ENCODE measurements at regions not wholly inside any gene's neighbourhood (a gene's known extent, or its start where the extent isn't known, plus 50 kb on each side); places are given as distances from the start of the nearest gene placed in this dataset.

GRCh38 chr3:18635215-18635614, 210.1 kb upstream of the SATB1 start (continued):
- TF ChIP-seq, protein P1, sequence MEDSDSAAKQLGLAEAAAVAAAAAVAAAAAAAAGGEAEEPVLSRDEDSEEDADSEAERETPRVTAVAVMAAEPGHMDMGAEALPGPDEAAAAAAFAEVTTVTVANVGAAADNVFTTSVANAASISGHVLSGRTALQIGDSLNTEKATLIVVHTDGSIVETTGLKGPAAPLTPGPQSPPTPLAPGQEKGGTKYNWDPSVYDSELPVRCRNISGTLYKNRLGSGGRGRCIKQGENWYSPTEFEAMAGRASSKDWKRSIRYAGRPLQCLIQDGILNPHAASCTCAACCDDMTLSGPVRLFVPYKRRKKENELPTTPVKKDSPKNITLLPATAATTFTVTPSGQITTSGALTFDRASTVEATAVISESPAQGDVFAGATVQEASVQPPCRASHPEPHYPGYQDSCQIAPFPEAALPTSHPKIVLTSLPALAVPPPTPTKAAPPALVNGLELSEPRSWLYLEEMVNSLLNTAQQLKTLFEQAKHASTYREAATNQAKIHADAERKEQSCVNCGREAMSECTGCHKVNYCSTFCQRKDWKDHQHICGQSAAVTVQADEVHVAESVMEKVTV (CRISPR knock-in tag; IDR thresholded peaks at IDR 0.05), result no peak
- TF ChIP-seq FOXA3 (CRISPR knock-in tag; conservative IDR thresholded peaks at IDR 0.05 in 1 of 2, IDR thresholded peaks at IDR 0.05 in 1 of 2) (no peak), NCOA2 (IDR thresholded peaks at IDR 0.05; ENCODE audit: partially characterized antibody in 2 of 2) (no peak)

GRCh38 chr3:18634461-18634860, 209.3 kb upstream of the SATB1 start:
- CTCF ChIA-PET (ENCODE audit: low intra/inter-chr PET ratio), result no interaction called here
- 1% methylated on average over 6 of the region's 6 CpGs for WGBS (ENCODE audit: insufficient coverage, low coverage, missing lambda C conversion rate)
- BruUV-seq (replicated peaks), result no TSS peak
- no peak for FAIRE-seq
- no peaks in the 10 kb centered on the region for H3K79me2 ChIP-seq (ENCODE audit: control insufficient read depth, insufficient read depth, low read length)
- no peak overlapping the region for H3K4me3 ChIP-seq
- no peak overlapping the region for H3K9ac ChIP-seq (ENCODE audit: insufficient read depth in 1 of 2, low read depth in 2 of 2, low read length in 2 of 2)
- H3K4me2 ChIP-seq (ENCODE audit: insufficient read depth, low read length), result no peak overlapping the region
- no peaks in the 10 kb centered on the region for H3K9me1 ChIP-seq (ENCODE audit: control insufficient read depth, insufficient read depth, low read length)
- POLR2A ChIA-PET, result no interaction called here
- H3K27ac ChIP-seq (ENCODE audit: extremely low read depth, low read depth, low read length), result no peak overlapping the region
- no peak overlapping the region for H2AFZ ChIP-seq (ENCODE audit: low read depth, low read length)
- no peak for ATAC-seq
- intact Hi-C loops (cut with micrococcal nuclease), result no loop called here
- H3K36me3 ChIP-seq (ENCODE audit: control insufficient read depth, insufficient read depth, low read length), result no peaks in the 10 kb centered on the region
- no peaks in the 10 kb centered on the region for H3K4me1 ChIP-seq (replicated peaks in 1 of 2; ENCODE audit: control insufficient read depth in 2 of 2, insufficient read depth in 2 of 2, low read length in 2 of 2)
- in situ Hi-C loops (cut with MboI), result no loop called here
- DNase-seq (ENCODE audit: extremely low read depth in 1 of 4, low spot score in 3 of 4), result no peak
- no peaks in the 10 kb centered on the region for H3K9me3 ChIP-seq (replicated peaks; ENCODE audit: control insufficient read depth, insufficient read depth, low read depth, low read length)
- H3K27me3 ChIP-seq (ENCODE audit: control insufficient read depth in 2 of 2, insufficient read depth in 2 of 2, low read length in 2 of 2), result no peaks in the 10 kb centered on the region
- no peaks in the 10 kb centered on the region for H4K20me1 ChIP-seq (replicated peaks; ENCODE audit: control insufficient read depth, insufficient read depth, low read length)
- TF ChIP-seq ZNF76 (CRISPR knock-in tag; IDR thresholded peaks at IDR 0.05; ENCODE audit: borderline replicate concordance), result no peak
- no peak for TF ChIP-seq TBL1XR1 (IDR thresholded peaks at IDR 0.05; ENCODE audit: low read length in 2 of 2)
- TF ChIP-seq ZFPM2 (CRISPR knock-in tag; IDR thresholded peaks at IDR 0.05), result no peak
- no peak for TF ChIP-seq ZBTB17 (CRISPR knock-in tag; IDR thresholded peaks at IDR 0.05)
- TF ChIP-seq BMI1 (IDR thresholded peaks at IDR 0.05; ENCODE audit: low read length), result no peak
- no peak for TF ChIP-seq ZBTB9 (CRISPR knock-in tag; IDR thresholded peaks at IDR 0.05)
- no peak for TF ChIP-seq NFE2 (IDR thresholded peaks at IDR 0.05; ENCODE audit: low read depth)
- TF ChIP-seq, protein P2, sequence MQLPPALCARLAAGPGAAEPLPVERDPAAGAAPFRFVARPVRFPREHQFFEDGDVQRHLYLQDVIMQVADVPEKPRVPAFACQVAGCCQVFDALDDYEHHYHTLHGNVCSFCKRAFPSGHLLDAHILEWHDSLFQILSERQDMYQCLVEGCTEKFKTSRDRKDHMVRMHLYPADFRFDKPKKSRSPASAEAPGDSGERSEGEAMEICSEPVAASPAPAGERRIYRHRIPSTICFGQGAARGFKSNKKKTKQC (CRISPR knock-in tag; IDR thresholded peaks at IDR 0.05), result no peak
- TF ChIP-seq ZNF263 (CRISPR knock-in tag; IDR thresholded peaks at IDR 0.05; ENCODE audit: borderline replicate concordance), result no peak
- TF ChIP-seq, protein P3, sequence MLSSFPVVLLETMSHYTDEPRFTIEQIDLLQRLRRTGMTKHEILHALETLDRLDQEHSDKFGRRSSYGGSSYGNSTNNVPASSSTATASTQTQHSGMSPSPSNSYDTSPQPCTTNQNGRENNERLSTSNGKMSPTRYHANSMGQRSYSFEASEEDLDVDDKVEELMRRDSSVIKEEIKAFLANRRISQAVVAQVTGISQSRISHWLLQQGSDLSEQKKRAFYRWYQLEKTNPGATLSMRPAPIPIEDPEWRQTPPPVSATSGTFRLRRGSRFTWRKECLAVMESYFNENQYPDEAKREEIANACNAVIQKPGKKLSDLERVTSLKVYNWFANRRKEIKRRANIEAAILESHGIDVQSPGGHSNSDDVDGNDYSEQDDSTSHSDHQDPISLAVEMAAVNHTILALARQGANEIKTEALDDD (IDR thresholded peaks at IDR 0.05), result no peak
- TF ChIP-seq ZNF239 (CRISPR knock-in tag; IDR thresholded peaks at IDR 0.05), result no peak
- TF ChIP-seq ILF3 (IDR thresholded peaks at IDR 0.05; ENCODE audit: borderline replicate concordance), result no peak
- no peak for TF ChIP-seq NCOA4 (IDR thresholded peaks at IDR 0.05; ENCODE audit: partially characterized antibody)

Data from K562 (cell line).